HG02642 (cell line): ENCODE measurements at regions not wholly inside any gene's neighbourhood (a gene's known extent, or its start where the extent isn't known, plus 50 kb on each side); places are given as distances from the start of the nearest gene placed in this dataset.

ENCODE experiments used
- ATAC-seq: cut with Tn5 transposase; IDR thresholded peaks from one replicate; pipeline ENCODE4 v1.9.1; 2021; ENCODE audit warnings: mild to moderate bottlenecking; ENCODE audit not compliant: unreplicated experiment, poor library complexity

GRCh38 chr17:79174193-79174765, 99.7 kb downstream of the ENGASE start:
- no peak for ATAC-seq

- ATAC-seq = no peak
These were observed 96.6 kb downstream of the ENGASE start for GRCh38 chr17:79171188-79171587.

GRCh38 chr17:79169861-79170260, 95.2 kb downstream of the ENGASE start:
- ATAC-seq = no peak

GRCh38 chr17:79169366-79169765, 94.7 kb downstream of the ENGASE start:
- ATAC-seq = no peak

- no peak for ATAC-seq
These were observed 93.9 kb downstream of the ENGASE start for GRCh38 chr17:79168486-79169055.

GRCh38 chr17:79167486-79167885, 92.9 kb downstream of the ENGASE start:
- ATAC-seq = no peak

- no peak for ATAC-seq
These were observed 91.3 kb downstream of the ENGASE start for GRCh38 chr17:79165756-79166473.

- no peak for ATAC-seq
These were observed 90.5 kb downstream of the ENGASE start for GRCh38 chr17:79164913-79165695.

- no peak for ATAC-seq
These were observed 89.8 kb downstream of the ENGASE start for GRCh38 chr17:79164408-79164807.

- no peak for ATAC-seq
These were observed 88.4 kb downstream of the ENGASE start for GRCh38 chr17:79163071-79163470.

GRCh38 chr17:79162012-79162963, 87.7 kb downstream of the ENGASE start:
- no peak for ATAC-seq

- ATAC-seq = no peak
These were observed 86.5 kb downstream of the ENGASE start for GRCh38 chr17:79160980-79161636.

- ATAC-seq = no peak
These were observed 85.3 kb downstream of the ENGASE start for GRCh38 chr17:79159926-79160325.

GRCh38 chr17:79159471-79159870, 84.8 kb downstream of the ENGASE start:
- no peak for ATAC-seq

- ATAC-seq = no peak
These were observed 82.0 kb downstream of the ENGASE start for GRCh38 chr17:79156463-79157095.

- no peak for ATAC-seq
These were observed 81.1 kb downstream of the ENGASE start for GRCh38 chr17:79155701-79156100.

GRCh38 chr17:79154951-79155585, 80.4 kb downstream of the ENGASE start:
- no peak for ATAC-seq

GRCh38 chr17:79154446-79154845, 79.8 kb downstream of the ENGASE start:
- ATAC-seq = no peak
